ENCODE measurements at regions not wholly inside any gene's neighbourhood (a gene's known extent, or its start where the extent isn't known, plus 50 kb on each side); places are given as distances from the start of the nearest gene placed in this dataset.

GRCh38 chr4:71269233-71269632, 69.6 kb upstream of the SLC4A4 start:
- TF ChIP-seq CTCF (IDR thresholded peaks at IDR 0.05; ENCODE audit: poor library complexity, severe bottlenecking), result no peak
- ATAC-seq (ENCODE audit: low read depth), result no peak
- no peak overlapping the region for H3K4me3 ChIP-seq (ENCODE audit: severe bottlenecking)

GRCh38 chr4:71270901-71271300, 67.9 kb upstream of the SLC4A4 start:
- peak; percentile 41 for TF ChIP-seq CTCF (IDR thresholded peaks at IDR 0.05; ENCODE audit: poor library complexity, severe bottlenecking)
- Histone ChIP-seq H3K36me3 (ENCODE audit: low read depth) (no peaks in the 10 kb centered on the region), H3K27ac (ENCODE audit: poor library complexity, severe bottlenecking) (no peak overlapping the region), H3K4me1 (ENCODE audit: insufficient read depth, poor library complexity, severe bottlenecking) (no peaks in the 10 kb centered on the region), H3K27me3 (ENCODE audit: insufficient read depth, poor library complexity, severe bottlenecking) (no peaks in the 10 kb centered on the region), H3K4me3 (ENCODE audit: severe bottlenecking) (no peak overlapping the region), H3K9me3 (ENCODE audit: severe bottlenecking) (no peaks in the 10 kb centered on the region)
- DNase-seq (ENCODE audit: low spot score) (no peak), ATAC-seq (ENCODE audit: low read depth) (peak; percentile 58; the same call in 1 of the 3 replicates)

More at GRCh38 chr4:71269233-71269632, 69.6 kb upstream of the SLC4A4 start:
- Histone ChIP-seq H3K4me1 (ENCODE audit: insufficient read depth, poor library complexity, severe bottlenecking) (no peaks in the 10 kb centered on the region), H3K9me3 (ENCODE audit: severe bottlenecking) (no peaks in the 10 kb centered on the region), H3K36me3 (ENCODE audit: low read depth) (no peaks in the 10 kb centered on the region), H3K27me3 (ENCODE audit: insufficient read depth, poor library complexity, severe bottlenecking) (no peaks in the 10 kb centered on the region), H3K27ac (ENCODE audit: poor library complexity, severe bottlenecking) (no peak overlapping the region)
- DNase-seq (ENCODE audit: low spot score), result no peak

- Histone ChIP-seq H3K4me3 (ENCODE audit: severe bottlenecking) (no peak overlapping the region), H3K27ac (ENCODE audit: poor library complexity, severe bottlenecking) (no peak overlapping the region), H3K4me1 (ENCODE audit: insufficient read depth, poor library complexity, severe bottlenecking) (no peaks in the 10 kb centered on the region), H3K27me3 (ENCODE audit: insufficient read depth, poor library complexity, severe bottlenecking) (no peaks in the 10 kb centered on the region), H3K36me3 (ENCODE audit: low read depth) (no peaks in the 10 kb centered on the region), H3K9me3 (ENCODE audit: severe bottlenecking) (no peaks in the 10 kb centered on the region)
- no peak for TF ChIP-seq CTCF (IDR thresholded peaks at IDR 0.05; ENCODE audit: poor library complexity, severe bottlenecking)
- DNase-seq (ENCODE audit: low spot score), result no peak
- ATAC-seq (ENCODE audit: low read depth), result no peak
Measured at GRCh38 chr4:71272976-71273375, 65.8 kb upstream of the SLC4A4 start.

GRCh38 chr4:71275004-71275403, 63.8 kb upstream of the SLC4A4 start:
- H3K4me1 ChIP-seq (ENCODE audit: insufficient read depth, poor library complexity, severe bottlenecking), result no peaks in the 10 kb centered on the region
- ATAC-seq (ENCODE audit: low read depth), result no peak
- no peaks in the 10 kb centered on the region for H3K9me3 ChIP-seq (ENCODE audit: severe bottlenecking)
- H3K36me3 ChIP-seq (ENCODE audit: low read depth), result no peaks in the 10 kb centered on the region
- TF ChIP-seq CTCF (IDR thresholded peaks at IDR 0.05; ENCODE audit: poor library complexity, severe bottlenecking), result no peak
- H3K27ac ChIP-seq (ENCODE audit: poor library complexity, severe bottlenecking), result no peak overlapping the region
- no peak overlapping the region for H3K4me3 ChIP-seq (ENCODE audit: severe bottlenecking)
- no peaks in the 10 kb centered on the region for H3K27me3 ChIP-seq (ENCODE audit: insufficient read depth, poor library complexity, severe bottlenecking)
- no peak for DNase-seq (ENCODE audit: low spot score)

- DNase-seq (ENCODE audit: low spot score) (no peak), ATAC-seq (ENCODE audit: low read depth) (no peak)
- no peaks in the 10 kb centered on the region for H3K4me1 ChIP-seq (ENCODE audit: insufficient read depth, poor library complexity, severe bottlenecking)
- H3K27ac ChIP-seq (ENCODE audit: poor library complexity, severe bottlenecking), result no peak overlapping the region
- no peak for TF ChIP-seq CTCF (IDR thresholded peaks at IDR 0.05; ENCODE audit: poor library complexity, severe bottlenecking)
- no peaks in the 10 kb centered on the region for H3K27me3 ChIP-seq (ENCODE audit: insufficient read depth, poor library complexity, severe bottlenecking)
- H3K4me3 ChIP-seq (ENCODE audit: severe bottlenecking), result no peak overlapping the region
- no peaks in the 10 kb centered on the region for H3K36me3 ChIP-seq (ENCODE audit: low read depth)
- H3K9me3 ChIP-seq (ENCODE audit: severe bottlenecking), result no peaks in the 10 kb centered on the region
Measured at GRCh38 chr4:71275570-71275969, 63.2 kb upstream of the SLC4A4 start.
